ENCODE measurements at regions not wholly inside any gene's neighbourhood (a gene's known extent, or its start where the extent isn't known, plus 50 kb on each side); places are given as distances from the start of the nearest gene placed in this dataset.

DNA sequence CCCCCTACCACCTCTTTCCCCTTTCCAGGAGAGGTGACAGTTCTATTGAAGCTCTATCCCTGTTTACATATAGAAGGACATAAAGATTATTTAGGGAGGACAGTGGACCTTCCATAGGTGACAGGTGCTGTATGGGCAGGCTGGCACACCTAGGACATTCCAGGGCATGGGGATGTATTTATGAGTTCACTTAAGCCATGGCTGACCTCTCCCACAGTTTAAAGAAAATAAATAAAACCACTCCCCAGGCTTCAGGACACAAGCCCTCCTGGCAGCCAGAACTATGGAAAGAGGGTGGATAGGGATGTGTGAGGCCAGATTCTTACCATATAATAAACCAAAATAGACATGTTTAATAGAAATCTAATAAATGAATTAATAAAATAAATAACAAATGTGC lies 85.6 kb upstream of the HOXC13 start:
- Histone ChIP-seq H3K27me3 (ENCODE audit: control insufficient read depth, insufficient read depth, low read length) (peaks cover 1% of the 10 kb centered on the region; the same call in 1 of the 2 replicates), H3K4me3 (ENCODE audit: low read depth, low read length) (no peak overlapping the region), H3K36me3 (ENCODE audit: control insufficient read depth, insufficient read depth, low read length) (no peaks in the 10 kb centered on the region)
- TF ChIP-seq, protein P1, sequence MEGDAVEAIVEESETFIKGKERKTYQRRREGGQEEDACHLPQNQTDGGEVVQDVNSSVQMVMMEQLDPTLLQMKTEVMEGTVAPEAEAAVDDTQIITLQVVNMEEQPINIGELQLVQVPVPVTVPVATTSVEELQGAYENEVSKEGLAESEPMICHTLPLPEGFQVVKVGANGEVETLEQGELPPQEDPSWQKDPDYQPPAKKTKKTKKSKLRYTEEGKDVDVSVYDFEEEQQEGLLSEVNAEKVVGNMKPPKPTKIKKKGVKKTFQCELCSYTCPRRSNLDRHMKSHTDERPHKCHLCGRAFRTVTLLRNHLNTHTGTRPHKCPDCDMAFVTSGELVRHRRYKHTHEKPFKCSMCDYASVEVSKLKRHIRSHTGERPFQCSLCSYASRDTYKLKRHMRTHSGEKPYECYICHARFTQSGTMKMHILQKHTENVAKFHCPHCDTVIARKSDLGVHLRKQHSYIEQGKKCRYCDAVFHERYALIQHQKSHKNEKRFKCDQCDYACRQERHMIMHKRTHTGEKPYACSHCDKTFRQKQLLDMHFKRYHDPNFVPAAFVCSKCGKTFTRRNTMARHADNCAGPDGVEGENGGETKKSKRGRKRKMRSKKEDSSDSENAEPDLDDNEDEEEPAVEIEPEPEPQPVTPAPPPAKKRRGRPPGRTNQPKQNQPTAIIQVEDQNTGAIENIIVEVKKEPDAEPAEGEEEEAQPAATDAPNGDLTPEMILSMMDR (IDR thresholded peaks at IDR 0.05; ENCODE audit: insufficient read depth, low read depth, low read length) = no peak
- POLR2A ChIA-PET = no interaction called here
- DNase-seq (ENCODE audit: low read depth) = no peak
- CTCF ChIA-PET = interaction anchor here (0.5 to 1.0 kb wide), 2 partner anchors 11 to 122 kb away, joined by 3 read pairs; partner anchors contain the start of gene HOTAIR

DNA sequence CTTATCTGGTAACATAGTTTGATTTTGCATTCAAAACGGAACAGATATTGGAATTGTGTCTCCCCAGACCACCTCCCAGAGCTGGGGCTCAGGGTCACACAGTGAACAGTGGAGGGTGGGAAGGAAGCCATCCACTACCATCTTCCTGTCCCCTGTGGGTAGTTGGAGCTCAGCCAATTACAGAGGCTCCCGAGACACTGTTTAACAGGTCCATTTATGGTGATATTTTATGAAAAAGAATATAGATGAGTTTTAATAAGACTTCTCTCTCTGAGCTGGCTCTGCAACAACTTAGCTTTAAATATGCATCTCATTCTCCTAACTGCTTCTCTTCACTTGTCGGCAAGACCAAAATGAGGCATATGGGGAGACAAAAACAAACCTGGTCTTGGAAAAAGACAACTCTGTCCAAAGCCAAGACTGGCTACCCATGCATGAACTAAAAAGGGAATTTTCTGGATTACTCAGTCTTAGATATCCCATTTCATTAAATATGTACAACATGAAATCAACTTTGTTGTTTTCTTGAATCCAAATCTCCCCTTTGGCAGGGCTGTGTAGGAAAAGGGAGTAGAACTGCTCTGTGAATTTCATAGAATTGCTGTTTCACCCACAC lies 83.8 kb upstream of the HOXC13 start:
- Histone ChIP-seq H3K36me3 (ENCODE audit: control insufficient read depth, insufficient read depth, low read length) (no peaks in the 10 kb centered on the region), H3K27me3 (ENCODE audit: control insufficient read depth, insufficient read depth, low read length) (no peaks in the 10 kb centered on the region), H3K4me3 (ENCODE audit: low read depth, low read length) (no peak overlapping the region)
- no peak for DNase-seq (ENCODE audit: low read depth)
- CTCF ChIA-PET = no interaction called here
- TF ChIP-seq, protein P1 (IDR thresholded peaks at IDR 0.05; ENCODE audit: insufficient read depth, low read depth, low read length) = no peak
- POLR2A ChIA-PET = no interaction called here

DNA sequence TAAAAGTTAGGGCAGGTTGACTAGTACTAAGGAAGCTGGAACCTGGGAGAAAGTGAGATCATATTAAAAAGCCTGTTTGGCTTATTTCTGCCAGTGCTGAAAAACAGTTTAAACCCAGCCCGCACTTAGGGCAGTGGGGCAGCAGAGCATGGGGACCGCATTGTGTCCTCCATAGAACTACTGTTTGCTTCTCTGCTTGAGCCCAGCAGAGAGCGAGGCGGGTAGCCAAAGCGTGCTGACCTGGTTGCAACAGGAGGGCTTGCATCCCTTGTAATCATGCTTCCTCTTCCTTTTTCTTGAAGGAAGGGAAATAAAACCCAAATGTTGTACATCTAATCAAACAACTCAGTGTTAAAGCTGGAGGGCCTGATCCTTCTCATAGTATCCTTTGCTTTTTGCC lies 82.5 kb upstream of the HOXC13 start:
- POLR2A ChIA-PET = no interaction called here
- CTCF ChIA-PET = no interaction called here
- H3K27me3 ChIP-seq (ENCODE audit: control insufficient read depth, insufficient read depth, low read length) = no peaks in the 10 kb centered on the region
- no peak overlapping the region for H3K4me3 ChIP-seq (ENCODE audit: low read depth, low read length)
- no peaks in the 10 kb centered on the region for H3K36me3 ChIP-seq (ENCODE audit: control insufficient read depth, insufficient read depth, low read length)
- TF ChIP-seq, protein P1 (IDR thresholded peaks at IDR 0.05; ENCODE audit: insufficient read depth, low read depth, low read length) = no peak
- no peak for DNase-seq (ENCODE audit: low read depth)

DNA sequence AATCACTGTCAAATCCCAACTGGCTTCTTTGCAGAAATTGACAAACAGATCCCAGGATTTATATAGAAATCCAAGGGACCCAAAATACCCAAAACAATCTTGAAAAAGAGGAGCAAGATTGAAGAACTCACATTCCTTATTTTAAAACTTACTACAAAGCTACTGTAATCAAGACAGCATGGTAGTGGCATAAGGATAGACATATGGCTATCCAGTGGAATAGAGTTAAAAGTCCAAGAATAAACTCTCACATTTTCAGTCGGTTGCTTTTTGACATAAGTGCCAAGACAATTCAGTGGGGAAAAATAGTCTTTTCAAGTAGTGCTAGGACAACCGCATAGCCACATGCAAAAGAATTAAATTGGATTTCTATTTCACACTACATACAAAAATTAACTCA lies 81.0 kb upstream of the HOXC13 start:
- no peaks in the 10 kb centered on the region for H3K36me3 ChIP-seq (ENCODE audit: control insufficient read depth, insufficient read depth, low read length)
- no peaks in the 10 kb centered on the region for H3K27me3 ChIP-seq (ENCODE audit: control insufficient read depth, insufficient read depth, low read length)
- DNase-seq (ENCODE audit: low read depth) = no peak
- H3K4me3 ChIP-seq (ENCODE audit: low read depth, low read length) = no peak overlapping the region
- ChIA-PET POLR2A (no interaction called here), CTCF (no interaction called here)
- TF ChIP-seq, protein P1 (IDR thresholded peaks at IDR 0.05; ENCODE audit: insufficient read depth, low read depth, low read length) = no peak

DNA sequence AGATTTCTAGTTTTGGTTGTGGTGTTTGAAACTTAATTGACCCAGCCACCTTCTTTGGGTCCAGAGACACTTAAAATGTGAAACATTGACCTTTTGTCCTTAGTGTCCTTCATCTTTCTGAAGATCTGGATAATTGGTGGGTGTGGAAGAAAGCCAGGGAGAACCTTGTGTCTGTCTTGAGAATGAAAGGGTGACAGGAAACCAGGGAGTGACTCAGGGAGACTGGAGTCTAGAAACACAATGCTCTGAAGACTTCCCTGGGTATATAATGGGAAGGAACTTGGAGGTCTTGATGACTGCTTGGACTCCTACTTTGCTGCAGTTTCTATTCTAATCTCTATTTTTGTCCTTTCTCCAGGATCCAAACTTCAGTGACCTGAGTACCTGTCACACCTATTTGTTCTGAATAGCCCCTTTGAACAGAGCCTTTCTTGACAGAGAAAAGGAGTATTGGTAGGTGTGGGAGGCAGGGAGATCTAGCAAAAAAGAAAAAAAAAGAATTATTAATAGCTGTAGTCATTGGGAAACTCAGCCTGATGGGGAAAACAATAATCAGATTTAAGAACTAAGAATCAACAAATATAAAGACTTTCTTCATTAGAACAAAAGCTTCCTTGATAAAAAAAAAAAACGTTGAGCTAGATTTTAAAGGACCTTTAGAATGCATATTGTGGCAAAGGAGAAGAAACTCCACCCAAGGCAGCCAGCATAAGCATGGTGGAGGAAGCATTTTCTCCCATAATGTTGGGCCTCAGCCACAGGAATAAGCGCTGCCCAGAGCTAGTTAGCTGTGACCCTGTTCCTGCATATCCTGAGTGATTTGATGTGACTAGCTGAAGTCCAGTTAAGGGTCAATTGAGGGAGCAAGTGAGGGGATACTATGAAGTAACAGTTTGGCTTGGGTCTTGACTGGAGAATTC lies 77.9 kb upstream of the HOXC13 start:
- TF ChIP-seq, protein P1 (IDR thresholded peaks at IDR 0.05; ENCODE audit: insufficient read depth, low read depth, low read length) = no peak
- Histone ChIP-seq H3K4me3 (ENCODE audit: low read depth, low read length) (no peak overlapping the region), H3K27me3 (ENCODE audit: control insufficient read depth, insufficient read depth, low read length) (no peaks in the 10 kb centered on the region), H3K36me3 (ENCODE audit: control insufficient read depth, insufficient read depth, low read length) (no peaks in the 10 kb centered on the region)
- DNase-seq (ENCODE audit: low read depth) = no peak
- CTCF ChIA-PET = interaction anchor here (1.9 kb wide), 1 partner anchor 16 kb away, joined by 7 read pairs; no protein-coding TSS in a partner anchor
- POLR2A ChIA-PET = no interaction called here
